Neutrophil (primary cell): ENCODE measurements at regions not wholly inside any gene's neighbourhood (a gene's known extent, or its start where the extent isn't known, plus 50 kb on each side); places are given as distances from the start of the nearest gene placed in this dataset.
"Not testable (repeated sequence)": the region's sequence is repeated elsewhere in the genome, so short reads cannot be mapped to it uniquely, and the experiment has no call there.

Experiments
- H3K27ac ChIP-seq: fragments of 200-600 bp; sonication (generic); 2 replicates; pipeline ENCODE4 v1.5.1; 2016; ENCODE audit warnings: mild to moderate bottlenecking, moderate library complexity
- H3K27me3 ChIP-seq: fragments of 200-600 bp; sonication (generic); 2 replicates; pipeline ENCODE4 v1.6.0; 2016; ENCODE audit warnings: mild to moderate bottlenecking
- H3K36me3 ChIP-seq: fragments of 200-600 bp; sonication (generic); 2 replicates; pipeline ENCODE4 v1.5.1; 2017
- H3K4me1 ChIP-seq, 2 experiments: fragments of 200-600 bp in 1 of 2; sonication (generic) in 1 of 2; 1 replicate in 1 of 2; 2 replicates in 1 of 2; pipeline versions ENCODE4 v1.5.1 to v1.6.1; 2013 to 2016; ENCODE audit warnings: low read depth in 1 of 2, low read length in 1 of 2, mild to moderate bottlenecking in 1 of 2, moderate library complexity in 1 of 2; ENCODE audit not compliant: control insufficient read depth in 1 of 2, insufficient read depth in 1 of 2
- H3K4me3 ChIP-seq, 2 experiments: fragments of 200-600 bp in 1 of 2; sonication (generic) in 1 of 2; 1 replicate in 1 of 2; 2 replicates in 1 of 2; pipeline ENCODE4 v1.5.1; 2013 to 2016; ENCODE audit warnings: low read depth in 1 of 2, low read length in 1 of 2, mild to moderate bottlenecking in 1 of 2, moderate library complexity in 1 of 2
- H3K9me3 ChIP-seq: fragments of 200-600 bp; sonication (generic); 2 replicates; pipeline ENCODE4 v1.5.1; 2016
- TF ChIP-seq, protein P1 (sequence below): fragments of 200-600 bp; sonication (generic); IDR thresholded peaks from 2 replicates; pipeline ENCODE4 v1.5.1; 2016; ENCODE audit warnings: antibody characterized with exemption

DNA sequence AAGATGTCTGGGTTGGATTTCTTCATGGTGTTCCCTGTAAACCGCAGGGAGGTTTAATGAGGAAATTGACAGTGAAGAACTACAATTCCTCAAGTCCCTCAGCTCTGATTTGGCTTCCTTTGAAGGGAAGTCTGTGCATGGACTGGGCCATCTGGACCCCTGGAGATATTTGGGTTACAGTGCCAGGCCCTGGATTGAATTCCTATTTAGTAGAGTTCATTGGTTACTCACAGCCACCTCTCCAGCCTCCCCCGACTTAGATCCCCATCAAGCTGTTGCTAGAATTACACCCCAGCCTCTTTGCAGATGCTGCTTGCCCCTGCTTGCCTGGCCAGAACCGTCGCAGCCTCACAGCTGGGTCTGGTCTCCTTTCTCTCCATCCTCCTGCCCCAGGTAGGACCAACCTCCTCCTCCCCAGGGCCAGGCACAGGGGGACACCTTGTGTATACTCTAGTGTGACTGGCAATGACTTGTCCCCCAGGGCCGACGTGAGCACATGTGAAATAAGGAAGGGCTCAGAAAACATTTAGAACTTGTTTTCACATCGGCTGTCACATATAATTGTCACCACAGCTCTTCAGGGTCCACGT lies 93.2 kb upstream of the LRPAP1 start:
- not testable (repeated sequence) for H3K4me1 ChIP-seq, H3K27ac ChIP-seq, H3K9me3 ChIP-seq, H3K36me3 ChIP-seq, H3K4me3 ChIP-seq
- H3K27me3 ChIP-seq = peaks cover 81% of the 10 kb centered on the region

DNA sequence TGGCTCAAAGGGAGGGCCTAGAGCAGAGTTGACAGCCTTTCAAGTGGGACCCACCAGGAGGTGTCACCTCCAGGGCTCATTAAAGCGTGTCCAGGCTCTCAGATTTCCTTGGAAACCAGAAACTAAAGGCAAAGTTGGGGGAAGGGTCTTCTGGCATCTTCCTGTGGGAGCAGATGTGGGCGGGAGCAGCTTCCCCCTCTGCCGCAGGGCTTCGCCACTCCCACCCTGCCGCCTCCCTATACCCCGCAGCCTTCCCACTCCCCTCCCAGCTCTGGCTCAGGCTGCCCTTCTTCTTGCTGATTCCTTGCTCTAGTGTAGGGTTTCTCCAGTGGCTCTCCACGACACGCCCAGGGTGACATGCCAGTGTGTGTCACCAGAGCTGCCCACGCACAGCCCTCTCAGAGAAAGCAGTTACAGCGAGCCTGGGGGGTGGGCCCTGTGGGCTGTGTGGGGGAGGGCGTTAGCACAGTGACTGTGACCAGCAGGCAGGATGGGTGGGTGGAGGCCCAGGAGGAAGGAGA lies 91.6 kb upstream of the LRPAP1 start:
- not testable (repeated sequence) for H3K36me3 ChIP-seq, H3K4me3 ChIP-seq, H3K27ac ChIP-seq, H3K4me1 ChIP-seq, H3K9me3 ChIP-seq
- H3K27me3 ChIP-seq = peaks cover 76% of the 10 kb centered on the region

DNA sequence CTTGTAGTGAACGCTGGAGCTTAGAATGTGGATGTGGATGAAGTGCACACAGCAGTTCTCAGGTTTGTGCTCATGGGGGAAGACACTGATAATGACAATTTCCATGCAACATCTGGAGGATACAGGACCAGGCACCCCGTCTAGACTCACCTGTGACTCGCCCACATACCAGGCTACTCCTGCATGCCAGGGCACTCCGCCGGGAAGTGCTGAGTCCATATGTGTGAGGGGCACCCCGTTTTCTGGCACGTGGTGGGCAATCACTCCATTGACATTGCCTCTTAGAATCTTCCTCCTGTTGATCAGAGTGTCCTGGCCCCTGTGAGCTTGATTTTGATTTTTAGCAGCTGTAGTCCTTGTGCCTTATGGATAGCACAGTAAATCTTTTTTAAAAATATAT lies 90.9 kb upstream of the LRPAP1 start:
- Histone ChIP-seq H3K36me3 (no peaks in the 10 kb centered on the region), H3K27ac (no peak overlapping the region), H3K9me3 (no peaks in the 10 kb centered on the region), H3K4me3 (no peak overlapping the region), H3K27me3 (peaks cover 69% of the 10 kb centered on the region), H3K4me1 (no peaks in the 10 kb centered on the region)
- TF ChIP-seq, protein P1, sequence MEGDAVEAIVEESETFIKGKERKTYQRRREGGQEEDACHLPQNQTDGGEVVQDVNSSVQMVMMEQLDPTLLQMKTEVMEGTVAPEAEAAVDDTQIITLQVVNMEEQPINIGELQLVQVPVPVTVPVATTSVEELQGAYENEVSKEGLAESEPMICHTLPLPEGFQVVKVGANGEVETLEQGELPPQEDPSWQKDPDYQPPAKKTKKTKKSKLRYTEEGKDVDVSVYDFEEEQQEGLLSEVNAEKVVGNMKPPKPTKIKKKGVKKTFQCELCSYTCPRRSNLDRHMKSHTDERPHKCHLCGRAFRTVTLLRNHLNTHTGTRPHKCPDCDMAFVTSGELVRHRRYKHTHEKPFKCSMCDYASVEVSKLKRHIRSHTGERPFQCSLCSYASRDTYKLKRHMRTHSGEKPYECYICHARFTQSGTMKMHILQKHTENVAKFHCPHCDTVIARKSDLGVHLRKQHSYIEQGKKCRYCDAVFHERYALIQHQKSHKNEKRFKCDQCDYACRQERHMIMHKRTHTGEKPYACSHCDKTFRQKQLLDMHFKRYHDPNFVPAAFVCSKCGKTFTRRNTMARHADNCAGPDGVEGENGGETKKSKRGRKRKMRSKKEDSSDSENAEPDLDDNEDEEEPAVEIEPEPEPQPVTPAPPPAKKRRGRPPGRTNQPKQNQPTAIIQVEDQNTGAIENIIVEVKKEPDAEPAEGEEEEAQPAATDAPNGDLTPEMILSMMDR = no peak

DNA sequence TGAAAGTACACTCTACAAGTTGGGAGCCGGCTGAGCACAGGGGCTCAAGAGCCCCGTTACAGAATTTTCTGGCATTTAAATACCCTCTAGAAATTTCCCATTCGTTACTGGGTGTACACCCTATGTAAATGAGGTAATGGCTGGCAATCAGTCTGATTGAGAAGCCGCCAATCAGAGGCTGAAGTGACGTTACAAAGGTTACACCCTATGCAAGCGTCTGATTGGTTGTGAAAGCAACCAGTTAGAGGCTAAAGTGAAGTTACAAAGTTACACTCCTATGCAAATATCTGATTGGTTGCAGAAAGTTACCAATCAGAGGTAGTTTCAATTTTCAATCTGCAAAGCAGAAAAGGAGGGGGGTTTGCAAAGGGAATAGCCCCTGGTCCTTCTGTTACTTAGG lies 88.1 kb upstream of the LRPAP1 start:
- H3K27ac ChIP-seq, H3K9me3 ChIP-seq, H3K36me3 ChIP-seq, H3K4me3 ChIP-seq, H3K4me1 ChIP-seq: not testable (repeated sequence)
- H3K27me3 ChIP-seq = peaks cover 62% of the 10 kb centered on the region

DNA sequence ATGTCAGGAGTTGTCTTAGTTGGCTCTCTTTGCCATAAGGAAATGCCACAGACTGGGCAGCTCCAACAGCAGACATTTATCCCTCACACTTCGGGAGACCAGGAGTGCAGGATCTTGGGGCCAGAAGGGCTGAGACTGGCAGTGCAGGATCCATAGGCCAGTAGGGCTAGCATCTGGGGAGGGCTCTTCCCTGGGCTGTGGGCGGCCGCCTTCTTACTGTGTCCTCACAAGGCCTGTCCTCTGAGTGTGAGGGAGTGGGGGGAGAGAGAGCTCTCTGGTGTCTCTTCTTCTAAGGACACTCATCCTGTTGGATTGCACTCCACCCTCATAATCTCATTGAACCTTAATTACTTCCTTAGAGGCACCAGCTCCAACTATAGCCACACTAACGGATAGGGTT lies 87.5 kb upstream of the LRPAP1 start:
- not testable (repeated sequence) for H3K36me3 ChIP-seq, H3K27ac ChIP-seq, H3K9me3 ChIP-seq, H3K4me3 ChIP-seq, H3K4me1 ChIP-seq
- peaks cover 56% of the 10 kb centered on the region for H3K27me3 ChIP-seq

DNA sequence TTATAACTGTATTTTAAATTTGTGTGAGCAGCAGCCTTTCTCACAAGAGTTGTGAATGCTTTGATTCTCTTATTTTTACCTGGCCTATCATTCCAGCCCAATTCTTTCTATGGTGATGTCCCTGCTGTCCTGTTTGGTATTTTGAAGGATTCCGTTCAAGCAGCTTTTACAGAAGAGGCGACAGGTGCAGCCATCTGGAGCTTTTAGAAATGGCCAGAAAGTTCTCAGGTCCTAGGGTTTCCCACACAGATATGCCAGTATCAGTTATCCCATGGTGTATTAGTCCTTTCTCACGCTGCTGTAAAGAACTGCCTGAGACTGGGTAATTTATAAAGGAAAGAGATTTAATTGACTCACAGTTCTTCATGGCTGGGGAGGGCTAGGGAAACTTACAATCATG lies 86.1 kb upstream of the LRPAP1 start:
- peaks cover 44% of the 10 kb centered on the region for H3K27me3 ChIP-seq
- not testable (repeated sequence) for H3K4me3 ChIP-seq, H3K27ac ChIP-seq, H3K4me1 ChIP-seq, H3K36me3 ChIP-seq, H3K9me3 ChIP-seq

DNA sequence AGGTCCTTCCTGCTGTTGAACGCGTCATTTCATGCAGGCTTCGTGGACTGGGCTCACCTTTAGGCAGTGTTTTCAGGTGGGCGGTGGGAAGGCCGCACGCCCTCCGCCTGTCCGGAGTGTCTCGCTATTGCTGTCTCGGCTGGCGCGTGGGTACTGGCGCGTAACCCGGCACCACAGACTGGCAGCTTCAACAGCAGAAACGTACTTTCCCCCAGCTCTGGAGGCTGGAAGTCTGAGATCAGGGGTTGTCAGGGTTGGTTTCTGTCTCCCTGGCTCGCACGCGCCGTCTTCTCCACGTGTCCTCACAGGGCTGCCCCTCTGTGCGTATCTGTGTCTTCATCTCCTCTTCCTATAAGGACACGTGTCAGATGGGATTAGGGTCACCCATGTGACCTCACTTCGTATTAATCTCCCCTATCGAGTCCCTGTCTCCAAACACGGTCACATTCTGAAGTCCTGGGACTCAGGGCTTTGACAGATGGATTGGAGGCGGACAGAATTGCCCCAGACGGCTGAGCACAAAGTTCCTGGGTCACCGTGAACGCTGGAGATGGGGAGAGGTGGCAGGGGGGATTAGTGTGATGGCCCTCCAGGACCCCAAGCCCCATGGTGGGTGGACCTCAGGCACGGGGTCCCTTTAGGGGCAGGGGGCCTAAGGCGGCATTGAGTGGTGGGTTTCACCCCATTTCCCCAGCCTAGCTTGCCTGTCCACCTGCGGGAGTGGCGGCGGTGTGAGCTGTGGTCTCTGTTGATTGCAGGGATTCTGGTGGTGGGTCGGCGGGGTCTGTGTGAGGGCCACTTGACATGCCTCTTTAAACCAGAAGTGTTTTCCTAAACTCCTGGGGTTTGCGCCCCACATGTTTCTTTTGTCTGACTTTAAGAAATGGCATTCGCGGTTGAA lies 83.4 kb upstream of the LRPAP1 start:
- TF ChIP-seq, protein P1 = no peak
- H3K27ac ChIP-seq = no peak overlapping the region

DNA sequence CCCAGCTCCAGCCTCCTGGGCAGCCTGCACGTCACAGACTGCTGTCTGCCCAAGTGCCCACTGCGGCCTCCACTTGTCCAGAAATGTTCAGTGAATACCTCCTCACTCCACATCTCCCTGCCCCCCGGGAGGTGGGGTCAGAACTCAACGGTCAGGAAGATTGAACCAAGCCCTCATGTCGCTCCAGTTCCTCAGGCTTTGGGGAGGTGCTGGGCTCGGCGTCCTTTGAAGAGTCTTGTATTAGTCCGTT lies 82.4 kb upstream of the LRPAP1 start:
- Histone ChIP-seq H3K4me1 (no peaks in the 10 kb centered on the region), H3K27me3 (peaks cover 10% of the 10 kb centered on the region), H3K36me3 (no peaks in the 10 kb centered on the region), H3K27ac (no peak overlapping the region), H3K4me3 (no peak overlapping the region), H3K9me3 (no peaks in the 10 kb centered on the region)
- TF ChIP-seq, protein P1 = no peak

More for the DNA sequence above, 83.4 kb upstream of the LRPAP1 start:
- no peak overlapping the region for H3K4me3 ChIP-seq
- peaks cover 20% of the 10 kb centered on the region for H3K27me3 ChIP-seq
- no peaks in the 10 kb centered on the region for H3K36me3 ChIP-seq
- no peaks in the 10 kb centered on the region for H3K9me3 ChIP-seq
- H3K4me1 ChIP-seq = no peaks in the 10 kb centered on the region
